C4-2B (cell line): ENCODE measurements at regions not wholly inside any gene's neighbourhood (a gene's known extent, or its start where the extent isn't known, plus 50 kb on each side); places are given as distances from the start of the nearest gene placed in this dataset.

ENCODE experiments used
- H3K27ac ChIP-seq: fragments of 450-650 bp; 2 replicates; pipeline ENCODE4 v1.5.1; 2017
- CTCF ChIP-seq: fragments of 450-650 bp; conservative IDR thresholded peaks from 2 replicates; pipeline ENCODE4 v1.5.1; 2017; ENCODE audit warnings: mild to moderate bottlenecking
- ZFX ChIP-seq: fragments of 450-650 bp; IDR thresholded peaks from 2 replicates; pipeline ENCODE4 v1.6.1; 2017

DNA sequence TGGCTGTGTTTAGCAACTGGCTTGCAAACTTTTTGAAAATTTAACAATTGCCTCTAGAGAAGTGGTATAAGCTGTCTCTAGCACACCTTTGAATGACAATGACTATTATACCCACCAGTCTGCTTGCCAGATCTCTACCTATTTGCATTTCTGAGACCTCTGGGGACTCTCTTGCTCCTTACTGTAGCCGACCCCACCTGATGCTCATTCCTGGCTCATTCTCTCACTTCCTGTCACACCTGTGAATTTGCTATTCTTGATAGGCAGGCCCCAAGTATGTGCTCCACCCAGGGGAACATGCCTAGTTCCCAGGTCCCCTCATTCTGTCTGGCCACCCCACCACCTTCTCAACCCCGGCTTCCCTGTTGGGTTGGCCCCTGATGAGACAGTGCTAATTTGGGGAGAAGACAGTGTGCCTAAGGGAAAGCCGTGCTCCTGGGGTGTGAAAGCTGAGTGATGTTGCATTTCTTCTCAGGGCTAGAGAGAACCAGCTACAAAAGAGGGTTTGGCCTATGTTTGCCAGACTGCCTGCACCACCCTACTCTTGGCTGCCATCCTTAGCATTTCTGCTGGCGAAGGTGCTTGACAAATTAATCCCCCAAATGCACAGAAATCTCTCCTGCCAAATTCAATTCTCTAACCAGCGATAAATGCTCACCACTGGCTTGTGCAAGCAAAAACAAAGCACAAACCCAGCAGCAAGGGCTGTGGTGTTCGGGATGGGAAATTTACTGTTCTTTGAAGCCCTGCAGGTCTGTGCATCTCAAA lies 138.2 kb downstream of the RPS24 start:
- TF ChIP-seq ZFX (no peak), CTCF (no peak)
- H3K27ac ChIP-seq = no peak overlapping the region

DNA sequence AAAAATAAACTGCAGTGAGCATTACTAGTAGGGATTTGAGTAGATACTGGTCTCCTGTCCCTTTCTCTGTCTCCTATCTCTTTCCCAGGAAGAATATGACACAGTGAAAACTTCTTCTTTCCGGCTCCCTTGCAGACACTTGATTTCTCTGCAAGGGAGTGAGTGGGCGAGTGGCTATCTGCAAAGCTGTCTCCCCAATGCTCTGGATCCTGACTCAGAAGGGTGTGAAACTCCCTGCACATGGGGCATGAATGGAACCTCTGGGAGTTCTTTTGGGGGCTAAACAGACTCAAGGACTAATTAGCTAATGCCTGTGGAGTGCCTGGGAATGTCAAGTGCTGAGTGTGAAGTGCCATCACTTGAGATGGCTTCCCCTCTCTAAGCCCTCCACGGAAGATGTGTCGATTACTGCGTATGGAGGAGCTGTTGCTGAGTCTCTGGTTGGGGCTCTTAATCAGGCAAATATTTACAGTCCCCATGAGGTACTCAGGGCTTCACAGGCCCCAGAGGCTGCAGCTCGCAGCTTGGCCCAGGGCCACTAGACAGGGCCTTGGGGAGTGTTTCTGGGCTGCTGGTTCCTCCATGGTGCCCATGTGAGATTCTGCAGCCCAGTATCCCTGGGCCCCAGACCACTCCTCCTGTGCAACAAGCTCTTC lies 139.8 kb downstream of the RPS24 start:
- no peak overlapping the region for H3K27ac ChIP-seq
- TF ChIP-seq ZFX (no peak), CTCF (no peak)

DNA sequence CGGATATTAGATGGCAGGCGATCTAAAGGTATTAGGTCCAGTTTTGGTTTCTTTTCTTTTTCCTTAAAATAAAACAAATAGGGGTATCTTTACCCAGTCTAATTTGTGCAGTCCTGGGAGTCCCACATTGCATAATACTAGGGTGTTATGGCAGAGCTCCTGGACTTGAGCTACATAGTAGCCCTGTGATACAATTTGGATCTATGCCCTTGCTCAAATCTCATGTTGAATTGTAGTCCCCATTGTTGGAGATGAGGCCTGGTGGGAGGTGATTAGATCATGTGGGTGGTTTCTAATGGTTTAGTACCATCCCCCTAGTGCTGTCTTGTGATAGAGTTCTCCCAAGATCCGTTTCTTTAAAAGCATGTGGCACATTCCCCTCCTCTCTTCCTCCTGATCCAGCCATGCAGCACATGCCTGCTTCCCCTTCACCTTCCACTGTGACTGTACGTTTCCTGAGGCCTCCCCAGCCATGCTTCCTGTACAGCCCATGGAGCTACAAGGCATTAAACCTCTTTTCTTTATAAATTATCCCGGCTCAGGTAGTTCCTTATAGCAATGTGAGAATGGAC lies 141.9 kb downstream of the RPS24 start:
- no peak for TF ChIP-seq ZFX
- no peak for TF ChIP-seq CTCF
- H3K27ac ChIP-seq = no peak overlapping the region; the same call in 1 of the 2 replicates

- no peak overlapping the region; the same call in 1 of the 2 replicates for H3K27ac ChIP-seq
- TF ChIP-seq ZFX = no peak
- TF ChIP-seq CTCF = no peak
These were observed 143.0 kb downstream of the RPS24 start for GRCh38 chr10:78176320-78177317.

DNA sequence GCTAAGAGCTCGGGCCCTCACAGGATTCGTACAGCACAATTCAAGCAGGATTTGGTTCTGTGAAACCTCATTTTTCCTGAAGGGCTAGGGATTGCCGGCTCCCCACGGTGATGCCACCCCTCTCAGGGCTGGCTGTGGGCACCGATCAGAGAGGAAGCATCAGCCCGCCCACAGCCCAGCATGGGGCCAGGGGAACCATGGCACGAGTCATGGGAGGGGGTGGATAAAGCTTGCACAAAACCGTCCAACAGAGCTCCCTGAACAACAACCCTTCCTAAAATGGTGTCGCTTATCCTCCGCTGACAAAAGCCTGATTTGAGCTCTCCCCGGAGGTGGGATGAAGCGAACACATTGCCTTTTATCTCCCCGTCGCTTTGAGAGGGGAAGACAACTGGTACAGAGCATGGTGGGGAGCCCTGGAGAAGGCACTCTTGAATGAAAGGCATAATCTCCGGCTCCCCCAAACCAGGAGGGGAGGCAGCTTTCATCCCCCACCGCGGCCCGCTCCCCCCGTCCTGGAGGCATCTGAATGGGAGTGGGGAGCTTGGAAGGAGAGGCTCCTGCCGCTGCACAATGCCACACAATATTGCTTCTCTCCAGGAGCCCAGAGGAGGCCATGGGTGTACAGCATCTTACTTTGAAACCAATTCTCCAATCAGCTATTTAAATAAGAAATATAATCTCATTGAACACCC lies 144.0 kb downstream of the RPS24 start:
- TF ChIP-seq ZFX (no peak), CTCF (no peak)
- no peak overlapping the region for H3K27ac ChIP-seq

DNA sequence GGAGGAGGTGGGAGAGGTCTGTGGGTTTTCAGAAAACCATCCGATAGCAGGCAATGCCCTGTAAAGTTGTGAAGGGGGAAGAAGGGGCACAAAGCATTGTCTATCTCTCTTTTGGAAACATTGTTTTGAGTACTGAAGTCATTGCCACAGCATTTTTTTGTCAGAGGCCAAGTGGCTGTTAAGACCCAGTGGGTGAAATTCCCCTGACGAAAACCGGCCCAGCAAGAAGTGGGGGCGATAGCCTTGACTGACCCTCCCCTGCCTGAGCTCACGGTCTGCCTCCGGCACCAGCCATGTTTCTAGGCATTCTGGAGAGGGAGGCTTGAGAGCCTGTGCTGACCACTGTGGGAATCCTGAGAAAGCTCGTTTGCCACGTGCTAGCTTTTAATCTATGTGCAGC lies 144.7 kb downstream of the RPS24 start:
- H3K27ac ChIP-seq = no peak overlapping the region
- TF ChIP-seq CTCF (no peak), ZFX (no peak)
